Esophagus squamous epithelium (tissue), 5 donors: ENCODE measurements at regions not wholly inside any gene's neighbourhood (a gene's known extent, or its start where the extent isn't known, plus 50 kb on each side); places are given as distances from the start of the nearest gene placed in this dataset.
A peak's percentile ranks its signal among the peaks of the same experiment; 100 is the strongest.

ENCODE experiments used
- DNase-seq: peaks from one replicate; lab custom pipeline; 2025; lab: John Stamatoyannopoulos, UW
- H3K27ac ChIP-seq, 4 donors: fragments of 200-600 bp; sonication (generic); one replicate each; pipeline ENCODE4 v1.5.1; 2016 to 2019; ENCODE audit warnings: mild to moderate bottlenecking in 1 of 4
- H3K27me3 ChIP-seq, 4 donors: fragments of 200-600 bp; sonication (generic); 1 replicate in 3 of 4; 2 replicates in 1 of 4; pipeline versions ENCODE4 v1.5.1 to v1.6.0; 2017 to 2021; ENCODE audit warnings: antibody characterized with exemption in 1 of 4
- H3K36me3 ChIP-seq, 3 donors: fragments of 200-600 bp; sonication (generic); one replicate each; pipeline ENCODE4 v1.5.1; 2016 to 2019
- H3K4me1 ChIP-seq, 3 donors: fragments of 200-600 bp; sonication (generic); one replicate each; pipeline ENCODE4 v1.5.1; 2017 to 2019
- H3K4me3 ChIP-seq, 4 donors: fragments of 200-600 bp; sonication (generic); 1 replicate in 3 of 4; 2 replicates in 1 of 4; pipeline ENCODE4 v1.5.1; 2016 to 2019; ENCODE audit warnings: mild to moderate bottlenecking in 2 of 4, moderate library complexity in 1 of 4
- H3K9me3 ChIP-seq, 3 donors: fragments of 200-600 bp; sonication (generic); one replicate each; pipeline ENCODE4 v1.5.1; 2016 to 2019
- POLR2A ChIP-seq, 4 donors: fragments of 450-650 bp; IDR thresholded peaks; one replicate each; pipeline ENCODE4 v1.6.1; 2017; ENCODE audit warnings: antibody characterized with exemption in 4 of 4, mild to moderate bottlenecking in 4 of 4, moderate library complexity in 3 of 4
- WGBS, 2 donors: methylation state at CpG; one replicate each; pipeline ENCODE4 v1.1.5; 2018; 5-methylcytosine and 5-hydroxymethylcytosine counted together
- intact Hi-C: fragments of 100-400 bp; cut with DNase I; formaldehyde crosslinking; loops from one replicate; pipeline ENCODE4 v1.15.0; 2022
- TF ChIP-seq, protein P1 (sequence below), 6 experiments: fragments of 450-650 bp in 4 of 6; fragments of 200-600 bp in 2 of 6; sonication (generic) in 2 of 6; IDR thresholded peaks; one replicate each; pipeline ENCODE4 v1.5.1; 2016 to 2019; ENCODE audit warnings: antibody characterized with exemption in 6 of 6, mild to moderate bottlenecking in 4 of 6, moderate library complexity in 4 of 6
- donor health status: DM: yes; HTN: yes; CAD: no.

GRCh38 chr16:17984810-17985209 lies 351.7 kb downstream of the NPIPA8 start:
- Histone ChIP-seq H3K27me3 (no peaks in the 10 kb centered on the region), H3K4me1 (no peaks in the 10 kb centered on the region), H3K36me3 (no peaks in the 10 kb centered on the region), H3K9me3 (no peaks in the 10 kb centered on the region), H3K27ac (no peak overlapping the region), H3K4me3 (no peak overlapping the region)
- WGBS, 2 donors: 81 to 83% methylated on average over 8 of the region's 8 CpGs
- intact Hi-C loops: no loop called here
- DNase-seq: no peak
- no peak for TF ChIP-seq POLR2A (IDR thresholded peaks at IDR 0.05)
- TF ChIP-seq, protein P1, sequence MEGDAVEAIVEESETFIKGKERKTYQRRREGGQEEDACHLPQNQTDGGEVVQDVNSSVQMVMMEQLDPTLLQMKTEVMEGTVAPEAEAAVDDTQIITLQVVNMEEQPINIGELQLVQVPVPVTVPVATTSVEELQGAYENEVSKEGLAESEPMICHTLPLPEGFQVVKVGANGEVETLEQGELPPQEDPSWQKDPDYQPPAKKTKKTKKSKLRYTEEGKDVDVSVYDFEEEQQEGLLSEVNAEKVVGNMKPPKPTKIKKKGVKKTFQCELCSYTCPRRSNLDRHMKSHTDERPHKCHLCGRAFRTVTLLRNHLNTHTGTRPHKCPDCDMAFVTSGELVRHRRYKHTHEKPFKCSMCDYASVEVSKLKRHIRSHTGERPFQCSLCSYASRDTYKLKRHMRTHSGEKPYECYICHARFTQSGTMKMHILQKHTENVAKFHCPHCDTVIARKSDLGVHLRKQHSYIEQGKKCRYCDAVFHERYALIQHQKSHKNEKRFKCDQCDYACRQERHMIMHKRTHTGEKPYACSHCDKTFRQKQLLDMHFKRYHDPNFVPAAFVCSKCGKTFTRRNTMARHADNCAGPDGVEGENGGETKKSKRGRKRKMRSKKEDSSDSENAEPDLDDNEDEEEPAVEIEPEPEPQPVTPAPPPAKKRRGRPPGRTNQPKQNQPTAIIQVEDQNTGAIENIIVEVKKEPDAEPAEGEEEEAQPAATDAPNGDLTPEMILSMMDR (IDR thresholded peaks at IDR 0.05): no peak

DNA sequence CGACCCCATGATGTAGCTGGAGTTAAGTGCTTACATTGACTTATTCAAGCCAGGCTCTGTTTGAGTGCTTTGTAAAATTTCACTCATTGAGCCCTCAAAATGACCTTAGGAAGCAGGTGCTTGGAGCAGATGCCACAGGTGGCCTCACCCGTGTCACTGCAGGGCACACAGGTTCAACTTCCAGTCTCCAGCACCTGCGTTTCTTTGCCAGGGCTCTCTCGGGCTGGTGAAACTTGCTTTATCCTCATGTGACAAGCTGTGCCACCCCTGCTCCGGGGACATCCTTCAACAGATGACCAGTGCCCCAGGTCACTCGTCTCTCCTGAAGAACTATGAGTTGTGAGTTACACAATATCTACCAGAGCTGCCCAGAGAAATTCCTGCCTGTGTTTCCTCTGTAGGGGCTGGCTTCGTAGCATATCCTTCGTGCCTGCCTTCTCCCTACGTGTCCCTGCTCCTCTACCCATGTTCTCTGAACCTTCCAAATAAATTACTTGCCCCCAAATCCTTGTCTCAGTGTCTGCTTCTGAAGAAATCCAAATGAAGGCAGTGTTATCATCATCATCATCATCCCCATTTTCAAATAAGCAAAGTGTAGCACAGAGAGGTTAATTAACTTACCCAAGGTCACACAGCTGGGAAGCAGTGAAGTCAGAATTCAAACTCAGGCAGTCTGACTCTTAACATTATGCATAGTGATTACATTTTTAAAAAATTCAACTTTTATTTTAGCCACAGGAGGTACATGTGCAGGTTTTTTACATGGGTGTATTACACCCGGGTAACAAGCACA lies 352.5 kb downstream of the NPIPA8 start:
- no peak for DNase-seq
- no peak overlapping the region for H3K4me3 ChIP-seq

DNA sequence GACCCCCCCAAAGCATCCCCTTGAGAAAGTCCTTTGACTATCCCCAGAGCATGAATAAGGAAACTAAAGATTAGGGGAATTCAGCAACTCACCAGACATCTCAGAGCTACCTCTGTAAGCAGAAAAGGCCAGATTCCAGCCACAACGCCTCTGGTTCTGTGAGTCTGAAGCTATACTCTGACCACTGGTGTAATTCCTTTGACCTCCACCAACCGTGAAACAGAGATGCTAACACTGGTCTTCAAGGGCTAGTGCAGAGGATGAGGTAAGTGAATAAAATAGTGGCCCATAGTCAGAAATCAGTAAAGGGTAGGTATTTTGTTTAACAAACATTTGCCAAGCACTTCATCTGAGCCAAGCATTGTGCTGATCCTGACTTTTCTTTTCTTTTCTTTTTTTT lies 353.4 kb downstream of the NPIPA8 start:
- Histone ChIP-seq H3K9me3 (no peaks in the 10 kb centered on the region), H3K4me1 (no peaks in the 10 kb centered on the region), H3K27me3 (no peaks in the 10 kb centered on the region), H3K36me3 (no peaks in the 10 kb centered on the region), H3K27ac (no peak overlapping the region), H3K4me3 (no peak overlapping the region)
- 74 to 79% methylated on average over 2 of the region's 2 CpGs for WGBS, 2 donors
- DNase-seq: no peak
- no peak for TF ChIP-seq POLR2A (IDR thresholded peaks at IDR 0.05)
- TF ChIP-seq, protein P1 (IDR thresholded peaks at IDR 0.05): no peak
- intact Hi-C loops: no loop called here

More for the DNA sequence above, 352.5 kb downstream of the NPIPA8 start:
- no peak for TF ChIP-seq POLR2A (IDR thresholded peaks at IDR 0.05)
- TF ChIP-seq, protein P1 (IDR thresholded peaks at IDR 0.05): no peak
- intact Hi-C loops: no loop called here
- H3K36me3 ChIP-seq: no peaks in the 10 kb centered on the region
- no peaks in the 10 kb centered on the region for H3K4me1 ChIP-seq
- no peaks in the 10 kb centered on the region for H3K27me3 ChIP-seq
- 69 to 75% methylated on average over 9 of the region's 10 CpGs for WGBS, 2 donors
- no peak overlapping the region for H3K27ac ChIP-seq
- H3K9me3 ChIP-seq: no peaks in the 10 kb centered on the region

DNA sequence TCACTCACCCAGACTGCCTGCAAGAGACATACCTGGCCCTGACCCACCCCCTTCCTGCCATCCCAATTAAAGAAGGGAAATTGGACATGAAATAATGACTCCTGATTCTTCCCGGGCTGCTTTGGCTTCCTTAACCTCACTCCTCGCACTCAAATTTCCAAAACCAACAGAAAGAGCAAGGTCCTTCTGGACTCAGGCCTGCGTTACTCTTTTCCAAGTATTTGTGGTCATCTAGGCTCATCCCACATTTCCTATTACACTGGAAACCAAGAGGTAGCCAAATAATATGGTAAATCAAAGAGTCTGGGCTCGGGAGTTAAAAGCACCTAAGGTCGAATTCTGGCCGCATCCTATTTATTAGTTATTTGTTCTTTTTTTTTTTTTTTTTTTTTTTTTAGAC lies 359.3 kb downstream of the NPIPA8 start:
- Histone ChIP-seq H3K4me1 (peaks cover 0 to 2% (median 0%) of the 10 kb centered on the region in 3 donors), H3K9me3 (no peaks in the 10 kb centered on the region), H3K36me3 (no peaks in the 10 kb centered on the region), H3K27ac (no peak overlapping the region), H3K27me3 (peaks cover 0 to 2% (median 0%) of the 10 kb centered on the region in 4 donors), H3K4me3 (no peak overlapping the region)
- 82 to 84% methylated on average over 6 of the region's 6 CpGs for WGBS, 2 donors
- DNase-seq: no peak
- intact Hi-C loops: no loop called here
- TF ChIP-seq POLR2A (IDR thresholded peaks at IDR 0.05): no peak
- TF ChIP-seq, protein P1 (IDR thresholded peaks at IDR 0.05): no peak

DNA sequence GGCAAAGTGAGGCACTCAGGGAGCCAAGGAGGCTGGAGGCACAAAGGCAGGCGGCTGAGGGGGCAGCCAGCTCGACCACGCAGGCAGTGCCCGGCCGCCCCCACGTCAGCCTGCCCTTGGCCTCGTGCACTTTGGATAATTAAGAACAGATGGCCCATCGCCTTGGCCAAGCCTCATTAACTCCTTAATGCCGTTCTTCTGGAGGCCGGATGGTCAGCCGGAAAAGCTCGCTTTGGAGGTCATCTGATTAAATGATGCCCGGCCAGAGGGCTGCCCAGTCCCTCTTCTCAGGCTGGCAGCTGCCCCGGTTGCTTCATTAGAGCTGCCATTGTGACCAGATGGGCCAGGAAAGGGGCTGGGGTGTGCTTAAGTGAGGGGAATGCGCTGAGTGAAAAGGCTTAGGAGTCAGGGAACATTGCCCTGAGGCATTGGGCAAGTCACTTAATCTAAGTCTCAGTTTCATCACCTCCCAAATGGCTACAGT lies 364.0 kb downstream of the NPIPA8 start:
- TF ChIP-seq, protein P1 (IDR thresholded peaks at IDR 0.05): no peak
- TF ChIP-seq POLR2A (IDR thresholded peaks at IDR 0.05): no peak
- Histone ChIP-seq H3K9me3 (no peaks in the 10 kb centered on the region), H3K4me3 (no peak overlapping the region), H3K36me3 (no peaks in the 10 kb centered on the region), H3K27ac (peak overlapping the region in 2 of 4 donors; percentile 39 to 64), H3K27me3 (peaks cover 0 to 14% (median 0%) of the 10 kb centered on the region in 4 donors), H3K4me1 (peaks cover 0 to 7% (median 0%) of the 10 kb centered on the region in 3 donors)
- intact Hi-C loops: no loop called here
- 32% methylated on average over 2 of the region's 15 CpGs; no CpG with 5 or more reads in 1 of the 2 donors for WGBS, 2 donors
- no peak for DNase-seq
